Parathyroid adenoma (tissue), 2 donors: ENCODE measurements at regions not wholly inside any gene's neighbourhood (a gene's known extent, or its start where the extent isn't known, plus 50 kb on each side); places are given as distances from the start of the nearest gene placed in this dataset.
A peak's percentile ranks its signal among the peaks of the same experiment; 100 is the strongest.

ENCODE experiments used
- H2AFZ ChIP-seq: fragments of 300-600 bp; sonication (generic); one replicate; pipeline ENCODE4 v1.7.0; 2017; ENCODE audit warnings: antibody characterized with exemption, mild to moderate bottlenecking
- H3K27ac ChIP-seq: fragments of 300-600 bp; sonication (generic); one replicate; pipeline ENCODE4 v1.7.0; 2017
- H3K27me3 ChIP-seq: fragments of 300-600 bp; sonication (generic); one replicate; pipeline ENCODE4 v1.7.0; 2017; ENCODE audit warnings: low read length; ENCODE audit not compliant: control insufficient read depth, insufficient read depth
- H3K36me3 ChIP-seq: fragments of 300-600 bp; sonication (generic); one replicate; pipeline ENCODE4 v1.7.0; 2017; ENCODE audit warnings: low read length; ENCODE audit not compliant: control insufficient read depth, insufficient read depth
- H3K4me1 ChIP-seq: fragments of 300-600 bp; sonication (generic); one replicate; pipeline ENCODE4 v1.7.0; 2017; ENCODE audit warnings: control low read depth
- H3K4me2 ChIP-seq: fragments of 300-600 bp; sonication (generic); one replicate; pipeline ENCODE4 v1.7.0; 2017; ENCODE audit warnings: low read length
- H3K4me3 ChIP-seq: fragments of 300-600 bp; sonication (generic); one replicate; pipeline ENCODE4 v1.7.0; 2017; ENCODE audit warnings: low read depth, low read length
- H3K79me2 ChIP-seq: fragments of 300-600 bp; sonication (generic); one replicate; pipeline ENCODE4 v1.7.0; 2017; ENCODE audit warnings: control low read depth
- H3K9ac ChIP-seq: fragments of 300-600 bp; sonication (generic); one replicate; pipeline ENCODE4 v1.7.0; 2017; ENCODE audit warnings: mild to moderate bottlenecking
- H3K9me3 ChIP-seq: fragments of 300-600 bp; sonication (generic); one replicate; pipeline ENCODE4 v1.7.0; 2017; ENCODE audit warnings: low read length; ENCODE audit not compliant: control insufficient read depth
- CTCF ChIP-seq: fragments of 300-600 bp; sonication (generic); IDR thresholded peaks from one replicate; pipeline ENCODE4 v1.7.0; 2017; ENCODE audit warnings: antibody characterized with exemption, mild to moderate bottlenecking
- donor health status: primary hyperparathyroidism.

- peaks cover 3% of the 10 kb centered on the region for H3K9me3 ChIP-seq
- H3K36me3 ChIP-seq = no peaks in the 10 kb centered on the region
- peaks cover 18% of the 10 kb centered on the region for H3K4me1 ChIP-seq
- no peaks in the 10 kb centered on the region for H3K27me3 ChIP-seq
- H3K4me2 ChIP-seq = peak overlapping the region; percentile 41
- no peaks in the 10 kb centered on the region for H3K79me2 ChIP-seq
- peak overlapping the region; percentile 18 for H2AFZ ChIP-seq
- H3K27ac ChIP-seq = no peak overlapping the region
- TF ChIP-seq CTCF = peak; percentile 88
- H3K4me3 ChIP-seq = peak overlapping the region; percentile 11
- no peak overlapping the region for H3K9ac ChIP-seq
Observed at GRCh38 chr2:41698678-41699422, 349.0 kb upstream of the PKDCC start.

GRCh38 chr2:41701231-41701630, 346.6 kb upstream of the PKDCC start:
- H3K9me3 ChIP-seq = peaks cover 3% of the 10 kb centered on the region
- H2AFZ ChIP-seq = no peak overlapping the region
- H3K27ac ChIP-seq = no peak overlapping the region
- no peak overlapping the region for H3K4me2 ChIP-seq
- no peaks in the 10 kb centered on the region for H3K79me2 ChIP-seq
- H3K4me1 ChIP-seq = peaks cover 13% of the 10 kb centered on the region
- TF ChIP-seq CTCF = no peak
- no peak overlapping the region for H3K4me3 ChIP-seq
- H3K36me3 ChIP-seq = no peaks in the 10 kb centered on the region
- no peaks in the 10 kb centered on the region for H3K27me3 ChIP-seq
- no peak overlapping the region for H3K9ac ChIP-seq

DNA sequence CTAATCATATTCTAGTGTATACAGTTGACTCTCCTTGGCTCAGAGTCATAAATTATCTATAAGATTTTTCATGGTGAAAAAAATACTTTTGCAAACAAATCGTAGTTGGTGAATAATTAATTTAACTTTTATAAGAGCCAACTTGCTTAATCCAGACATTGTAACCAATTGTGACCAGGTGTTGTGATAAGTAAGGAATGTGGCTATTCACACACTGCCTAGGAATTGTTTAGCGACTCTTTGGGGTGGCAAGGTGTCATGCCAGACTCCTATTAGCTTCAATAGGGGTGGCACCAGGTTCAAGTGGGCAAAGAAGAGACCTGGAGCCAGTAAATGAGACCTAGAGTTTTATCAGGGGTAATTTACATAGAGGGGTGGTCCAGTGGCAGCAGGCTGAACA, 344.7 kb upstream of the PKDCC start:
- Histone ChIP-seq H3K4me2 (no peak overlapping the region), H2AFZ (no peak overlapping the region), H3K79me2 (no peaks in the 10 kb centered on the region), H3K36me3 (no peaks in the 10 kb centered on the region), H3K27me3 (no peaks in the 10 kb centered on the region), H3K4me3 (no peak overlapping the region), H3K27ac (no peak overlapping the region), H3K9me3 (peaks cover 3% of the 10 kb centered on the region), H3K9ac (no peak overlapping the region), H3K4me1 (peaks cover 13% of the 10 kb centered on the region)
- no peak for TF ChIP-seq CTCF

- H3K27ac ChIP-seq = no peak overlapping the region
- no peak for TF ChIP-seq CTCF
- no peak overlapping the region for H3K9ac ChIP-seq
- H3K9me3 ChIP-seq = peaks cover 3% of the 10 kb centered on the region
- H3K27me3 ChIP-seq = no peaks in the 10 kb centered on the region
- no peaks in the 10 kb centered on the region for H3K79me2 ChIP-seq
- peaks cover 24% of the 10 kb centered on the region for H3K4me1 ChIP-seq
- H2AFZ ChIP-seq = peak overlapping the region; percentile 12
- no peak overlapping the region for H3K4me3 ChIP-seq
- no peak overlapping the region for H3K4me2 ChIP-seq
- no peaks in the 10 kb centered on the region for H3K36me3 ChIP-seq
Observed at GRCh38 chr2:41705634-41706033, 342.2 kb upstream of the PKDCC start.

- Histone ChIP-seq H3K27ac (peak overlapping the region; percentile 43), H2AFZ (peak overlapping the region; percentile 51), H3K4me2 (no peak overlapping the region), H3K9me3 (no peaks in the 10 kb centered on the region), H3K36me3 (no peaks in the 10 kb centered on the region), H3K4me3 (no peak overlapping the region), H3K79me2 (no peaks in the 10 kb centered on the region), H3K9ac (no peak overlapping the region), H3K4me1 (peaks cover 27% of the 10 kb centered on the region), H3K27me3 (no peaks in the 10 kb centered on the region)
- TF ChIP-seq CTCF = no peak
Observed at GRCh38 chr2:41706286-41706685, 341.5 kb upstream of the PKDCC start.
